KG1 (cell line): ENCODE measurements at regions not wholly inside any gene's neighbourhood (a gene's known extent, or its start where the extent isn't known, plus 50 kb on each side); places are given as distances from the start of the nearest gene placed in this dataset.
A peak's percentile ranks its signal among the peaks of the same experiment; 100 is the strongest.

Experiments
- DNase-seq: peaks from one replicate; lab custom pipeline; 2025; lab: John Stamatoyannopoulos, UW

DNA sequence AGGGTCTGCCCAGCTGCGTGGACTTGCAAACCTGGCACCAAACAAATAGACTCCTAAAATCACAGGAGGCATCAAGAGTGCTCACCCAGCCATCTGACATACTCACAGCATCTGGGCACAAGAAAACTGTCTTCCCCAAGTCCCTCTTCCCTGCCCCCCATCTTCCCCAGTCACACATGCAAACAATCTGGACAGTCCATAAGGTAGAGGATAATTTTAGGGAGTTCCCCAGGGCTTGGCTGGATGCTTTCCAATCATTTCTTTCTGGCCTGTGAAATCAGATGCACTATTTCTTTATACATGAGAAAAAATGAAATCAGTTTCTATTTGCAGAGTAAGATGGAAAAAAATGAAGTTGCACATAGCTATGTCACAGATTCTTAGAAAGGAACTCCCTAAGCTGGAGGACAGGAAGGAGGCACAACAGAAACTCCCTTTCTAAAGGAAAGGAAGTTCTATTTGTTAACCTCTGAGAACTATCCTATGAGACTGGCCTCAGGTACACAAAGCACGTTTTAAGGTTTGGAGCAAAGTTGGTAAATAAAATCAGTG lies 342.3 kb downstream of the HNRNPD start:
- DNase-seq = no peak

DNA sequence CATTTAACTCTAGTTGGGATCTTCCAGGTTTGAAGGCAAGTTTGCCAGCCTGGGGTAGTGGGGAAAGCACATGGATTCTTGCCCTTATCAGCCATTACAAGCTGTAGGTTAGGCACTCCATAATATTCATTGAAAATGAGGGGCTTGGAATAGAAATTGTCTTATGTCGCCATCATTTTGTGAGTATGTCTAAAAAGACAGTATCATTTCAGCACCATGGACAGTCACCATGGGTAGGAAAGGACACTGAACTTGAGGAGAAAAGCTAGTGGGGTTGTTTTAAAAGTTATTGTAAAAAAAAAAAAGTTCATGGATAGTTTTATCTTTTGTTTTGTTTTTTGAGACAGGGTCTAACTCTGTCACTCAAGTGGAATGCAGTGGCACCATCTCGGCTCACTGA lies 356.1 kb downstream of the HNRNPD start:
- peak; percentile 30 for DNase-seq

DNA sequence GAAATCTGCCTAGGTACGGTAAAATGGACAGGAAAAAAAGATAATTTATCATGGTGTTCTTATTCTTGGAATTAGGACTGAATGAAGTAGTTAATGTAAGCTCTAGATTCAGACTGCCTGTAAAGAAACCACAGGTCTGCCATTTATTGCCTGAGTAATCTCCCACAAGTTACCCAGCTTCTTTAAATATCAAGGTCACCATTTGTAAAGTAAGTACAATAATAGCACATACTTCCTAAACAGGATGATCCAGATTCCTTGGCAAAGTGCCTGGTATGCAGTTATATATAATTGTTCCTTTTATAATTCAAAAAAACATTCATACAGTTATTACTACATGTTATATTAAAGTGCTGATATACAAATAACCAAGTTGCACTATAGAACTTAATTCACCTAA lies 368.6 kb downstream of the HNRNPD start:
- no peak for DNase-seq

DNA sequence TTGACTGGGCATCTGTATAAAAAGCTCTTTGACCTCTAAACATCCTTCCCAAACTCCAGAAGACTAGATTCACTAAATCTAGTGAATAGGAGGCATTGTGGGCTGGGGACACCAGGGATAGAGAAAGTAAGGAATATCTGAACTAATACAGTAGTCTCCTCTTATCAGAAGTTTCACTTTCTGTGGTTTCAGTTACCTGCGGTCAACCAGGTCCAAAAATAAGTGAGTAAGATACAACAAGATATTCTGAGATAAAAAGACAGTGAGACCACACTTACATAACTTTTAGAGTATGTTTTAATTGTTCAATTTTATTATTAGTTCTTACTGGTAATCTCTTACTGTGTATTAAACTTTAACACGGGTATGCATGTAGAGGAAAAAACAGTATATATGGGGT lies 376.5 kb downstream of the HNRNPD start:
- no peak for DNase-seq

DNA sequence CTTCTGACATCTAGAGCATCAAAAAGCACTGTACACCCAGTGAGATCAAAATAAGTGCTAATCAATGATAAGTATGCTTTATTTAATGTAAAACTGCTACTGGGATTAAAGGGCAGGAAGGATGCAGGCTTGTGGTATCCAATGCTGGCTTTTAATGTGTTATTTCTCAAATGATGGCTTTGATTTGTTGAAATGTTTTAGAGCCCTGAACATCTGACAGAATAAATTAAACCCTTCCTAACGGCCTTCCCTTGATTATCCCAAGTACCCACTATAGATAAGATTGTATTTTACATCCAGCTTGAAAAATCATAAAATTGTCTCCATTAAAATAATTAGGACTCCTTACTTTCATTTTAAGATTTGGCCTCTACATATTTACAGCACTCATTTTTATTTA lies 382.9 kb downstream of the HNRNPD start:
- DNase-seq = no peak

DNA sequence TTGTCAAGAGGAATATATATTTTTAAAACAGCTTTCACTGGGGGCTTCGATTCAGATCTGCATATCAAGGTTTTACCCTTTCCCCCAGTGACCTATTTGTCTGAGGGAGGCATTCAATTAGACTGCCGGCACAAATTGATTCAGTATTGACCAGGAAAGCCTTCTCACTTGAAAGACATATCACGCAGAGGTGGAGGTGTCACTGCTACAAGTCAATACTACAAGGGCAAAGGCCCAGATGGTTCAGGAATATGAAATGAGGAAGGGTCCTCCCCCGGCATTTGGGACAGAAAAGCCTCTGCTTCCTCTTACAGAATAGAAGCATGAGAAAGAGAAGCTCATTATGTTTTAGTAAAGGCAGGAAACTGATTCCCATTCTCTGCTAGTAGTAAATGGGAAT lies 383.6 kb downstream of the HNRNPD start:
- no peak for DNase-seq

DNA sequence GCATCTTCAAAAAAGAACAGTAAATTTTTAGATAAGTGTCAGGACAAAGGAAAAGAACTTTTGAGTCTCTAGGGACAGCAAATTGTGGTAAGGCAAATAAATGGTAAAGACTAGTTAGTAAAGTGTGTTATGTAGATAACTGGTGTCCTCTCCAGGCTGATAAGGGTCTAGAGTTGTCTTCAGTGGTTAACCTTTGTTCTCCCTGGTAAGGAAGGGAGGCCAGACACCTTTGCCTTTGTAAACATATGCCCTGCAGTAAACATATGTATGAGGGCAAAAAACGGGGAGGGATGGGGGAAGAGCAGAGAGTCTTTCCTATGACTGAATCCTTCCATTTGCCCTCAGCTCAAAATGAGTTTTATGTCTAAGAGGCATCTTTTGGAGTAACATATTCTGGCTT lies 384.6 kb downstream of the HNRNPD start:
- DNase-seq = no peak

DNA sequence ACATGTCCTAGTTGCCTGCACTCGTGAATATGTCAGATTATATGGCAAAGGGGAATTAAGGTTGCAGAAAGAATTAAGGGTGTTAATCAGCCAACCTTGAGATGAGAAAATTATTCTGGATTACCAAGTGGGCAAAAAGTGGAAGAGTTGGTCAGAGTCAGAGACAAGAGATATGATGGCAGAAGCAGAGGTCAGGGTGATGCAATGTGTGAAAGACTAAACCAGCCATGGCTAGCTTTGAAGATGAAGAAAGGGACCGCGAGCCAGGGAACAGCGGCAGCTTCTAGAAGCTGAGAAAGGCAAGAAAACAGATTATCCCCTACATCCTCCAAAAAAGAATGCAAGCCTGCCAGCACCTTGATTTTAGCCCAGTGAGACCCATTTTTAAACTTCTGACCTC lies 385.6 kb downstream of the HNRNPD start:
- DNase-seq = no peak

DNA sequence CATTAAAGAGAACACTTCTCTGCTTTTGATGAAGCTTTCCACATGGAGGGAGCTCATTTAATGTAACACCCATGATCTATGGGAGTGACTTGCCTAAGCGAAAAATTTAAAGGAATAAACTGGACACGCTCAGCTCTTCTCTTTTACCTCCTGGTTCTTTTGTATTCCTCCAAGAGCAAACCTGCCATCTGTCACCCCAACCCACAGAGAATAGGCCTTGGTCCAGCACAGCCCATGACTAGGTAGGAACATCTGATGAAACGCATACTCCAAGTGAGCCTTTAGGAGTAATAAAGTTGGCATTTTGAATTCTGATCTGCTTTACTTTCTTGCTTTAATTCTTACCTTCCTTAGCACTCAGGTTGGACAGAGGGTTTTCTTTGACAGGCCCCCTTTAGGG lies 389.0 kb downstream of the HNRNPD start:
- no peak for DNase-seq

DNA sequence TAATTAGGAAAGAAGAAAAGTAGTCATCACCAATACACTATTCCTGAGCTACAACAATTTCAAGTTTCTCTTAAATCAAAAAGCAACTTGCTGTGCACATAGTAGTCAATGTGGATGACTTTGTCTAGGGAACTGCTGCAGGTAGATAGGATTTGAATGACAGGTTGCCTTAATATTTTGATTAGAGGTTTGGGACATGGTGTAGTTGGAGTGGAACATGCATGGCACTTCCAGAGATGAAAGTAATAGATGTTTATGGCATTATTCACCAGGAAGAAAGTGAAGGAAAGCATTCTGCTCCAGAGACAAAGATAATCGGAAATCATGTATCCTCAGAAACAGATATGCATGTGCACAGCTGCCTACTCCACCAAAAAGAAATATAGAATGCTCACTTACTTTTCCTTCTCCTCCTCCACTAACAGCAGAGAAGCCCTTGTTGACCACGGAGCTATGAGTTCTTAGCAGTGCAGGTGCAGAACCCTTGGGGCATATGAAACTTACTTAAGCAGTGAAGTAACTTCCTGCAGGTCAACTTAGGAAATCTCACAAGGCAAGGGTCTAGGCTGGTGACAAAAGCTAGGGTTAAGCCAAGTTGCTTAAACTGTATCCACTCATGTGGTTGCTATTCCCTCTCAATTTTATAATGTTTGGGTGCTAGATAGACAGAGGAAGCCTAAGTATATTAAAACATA lies 390.8 kb downstream of the HNRNPD start:
- DNase-seq = no peak

DNA sequence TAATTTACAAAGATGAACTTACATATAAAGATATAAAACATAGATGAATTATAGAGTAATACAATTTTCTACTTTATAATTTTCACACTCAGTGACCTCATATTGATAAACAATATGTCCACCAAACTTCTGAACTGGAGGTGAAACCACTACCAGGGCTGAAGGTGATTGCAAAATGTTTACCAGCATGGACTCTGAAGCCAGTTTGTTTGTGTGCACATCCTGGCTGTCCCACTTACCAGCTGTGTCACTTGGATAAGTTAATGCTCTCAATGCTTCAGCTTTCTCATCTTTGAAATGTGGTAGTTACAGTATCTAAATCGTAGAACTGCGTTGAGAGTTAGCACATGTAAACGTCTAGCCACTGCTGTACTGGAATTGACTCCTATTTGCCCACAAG lies 392.6 kb downstream of the HNRNPD start:
- DNase-seq = no peak

DNA sequence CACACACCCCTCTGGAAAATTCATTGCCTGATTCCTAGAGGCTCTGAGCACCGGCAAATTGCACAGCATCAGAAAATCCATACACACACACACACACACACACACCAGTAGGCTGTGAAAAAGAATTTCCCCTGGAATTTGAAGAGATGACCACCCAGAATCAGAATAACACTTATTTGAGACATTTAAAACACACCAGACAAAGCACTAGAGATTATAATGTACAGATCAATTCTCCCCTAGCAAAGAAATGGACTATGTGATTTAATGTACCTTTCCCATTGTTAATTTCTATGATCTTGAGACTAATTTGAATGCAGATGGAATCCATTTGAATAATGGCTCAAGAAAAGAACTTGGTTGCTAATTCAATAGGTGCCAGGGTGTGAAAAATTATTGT lies 399.3 kb downstream of the HNRNPD start:
- no peak for DNase-seq

DNA sequence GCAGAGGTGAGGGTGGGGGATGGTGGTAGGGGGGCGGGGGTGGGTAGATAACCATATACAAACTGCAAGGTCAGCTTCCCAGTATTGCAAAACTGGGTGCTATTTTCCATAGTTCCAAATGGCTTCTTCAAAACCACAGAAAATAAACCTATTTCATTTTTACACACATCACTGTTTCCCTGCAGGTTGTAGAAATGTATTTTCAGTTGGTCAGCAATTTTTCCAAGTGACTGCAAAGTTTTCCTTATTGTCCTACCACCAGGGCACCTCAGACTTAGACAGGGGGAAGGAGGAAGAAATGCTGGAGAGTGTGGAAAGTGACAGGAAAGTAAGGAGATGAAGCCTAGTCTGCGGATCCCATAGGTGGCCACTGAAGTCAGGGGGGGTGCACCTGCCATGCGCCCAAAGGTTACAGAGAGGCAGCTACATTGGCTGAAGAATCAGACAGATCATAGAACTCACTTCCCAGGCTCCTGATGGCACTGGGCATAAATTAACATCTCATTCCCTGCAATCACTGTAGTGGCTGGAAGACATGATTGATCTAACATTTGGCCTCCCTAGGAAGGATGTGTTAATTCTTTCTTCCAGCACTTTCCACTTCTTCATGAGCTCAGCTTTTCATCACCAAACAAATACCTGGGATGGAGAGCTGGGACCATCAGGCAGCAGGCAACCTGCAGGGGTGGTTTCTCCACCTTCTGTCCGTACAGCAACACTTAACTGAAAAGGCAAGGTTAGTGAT lies 402.0 kb downstream of the HNRNPD start:
- no peak for DNase-seq

DNA sequence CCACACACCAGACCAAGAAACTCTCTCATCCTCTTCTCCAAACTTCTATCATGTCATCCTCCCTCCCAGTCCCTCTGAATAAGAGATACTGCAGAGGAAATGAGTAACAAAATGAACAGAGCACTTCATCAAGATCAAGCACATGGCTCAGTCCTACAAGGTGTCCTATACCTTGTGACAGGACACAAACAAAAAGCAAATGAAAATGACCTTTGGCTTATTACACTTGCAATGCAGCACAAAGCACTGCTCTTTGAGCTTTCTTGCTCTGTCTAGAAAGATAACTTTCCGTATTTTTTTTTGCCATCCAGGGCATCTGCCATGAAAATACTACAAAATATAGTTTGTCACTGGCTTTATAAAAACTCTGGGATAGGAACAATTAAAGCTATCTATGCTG lies 402.7 kb downstream of the HNRNPD start:
- no peak for DNase-seq

DNA sequence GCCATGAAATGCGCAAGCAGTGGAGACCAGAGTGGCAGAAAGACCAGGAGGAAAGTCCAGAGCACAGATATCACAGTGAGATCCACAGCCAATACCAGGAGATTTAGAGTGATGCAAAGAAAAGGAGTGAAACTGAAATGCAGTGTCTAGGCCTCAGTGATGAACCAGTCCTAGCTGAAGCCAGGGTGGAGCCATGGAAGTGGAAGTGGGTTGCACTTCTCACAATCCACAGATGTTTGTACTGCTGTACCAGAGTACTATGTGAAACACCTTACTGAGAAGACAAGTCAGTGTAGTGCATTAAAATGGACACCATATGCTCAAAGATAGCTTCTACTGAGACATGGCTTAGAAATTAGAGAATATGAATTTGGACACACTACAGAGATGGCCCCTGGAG lies 403.3 kb downstream of the HNRNPD start:
- DNase-seq = no peak

DNA sequence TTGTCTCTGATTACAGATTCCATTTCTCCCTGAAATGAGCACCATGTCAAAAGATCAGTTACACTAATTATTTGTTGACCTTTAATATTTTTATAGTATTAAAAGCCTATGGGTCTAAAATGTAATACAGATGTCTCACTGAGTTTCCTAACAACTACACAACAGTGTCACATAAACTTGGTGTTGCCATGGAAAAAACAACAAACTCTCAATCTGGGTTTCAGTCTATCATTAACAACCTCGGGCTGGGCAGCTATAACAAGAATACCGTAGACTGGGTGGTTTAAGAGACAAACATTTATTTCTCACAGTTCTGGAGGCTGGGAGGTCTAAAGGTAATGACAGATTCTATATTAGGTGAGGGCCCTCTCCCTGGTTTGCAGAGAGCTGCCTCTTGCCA lies 407.1 kb downstream of the HNRNPD start:
- DNase-seq = no peak

DNA sequence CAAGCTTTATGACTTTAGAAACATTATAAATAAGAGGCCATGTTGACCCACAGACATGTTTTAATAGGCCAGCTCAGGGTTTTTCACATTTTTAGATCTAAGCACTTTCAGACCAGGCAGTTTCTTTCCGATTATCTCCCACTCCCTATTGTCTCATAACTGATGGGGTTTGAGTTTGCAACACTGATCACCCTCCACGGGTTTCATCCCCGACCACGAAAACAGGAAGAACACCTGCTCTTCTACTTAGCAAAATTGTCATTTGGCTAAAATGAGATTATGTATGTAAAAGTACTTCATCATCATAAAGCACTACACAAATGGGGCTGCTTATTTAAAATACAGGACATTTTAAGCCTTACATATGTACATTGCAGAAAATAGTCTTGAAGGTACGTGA lies 407.9 kb downstream of the HNRNPD start:
- DNase-seq = no peak

DNA sequence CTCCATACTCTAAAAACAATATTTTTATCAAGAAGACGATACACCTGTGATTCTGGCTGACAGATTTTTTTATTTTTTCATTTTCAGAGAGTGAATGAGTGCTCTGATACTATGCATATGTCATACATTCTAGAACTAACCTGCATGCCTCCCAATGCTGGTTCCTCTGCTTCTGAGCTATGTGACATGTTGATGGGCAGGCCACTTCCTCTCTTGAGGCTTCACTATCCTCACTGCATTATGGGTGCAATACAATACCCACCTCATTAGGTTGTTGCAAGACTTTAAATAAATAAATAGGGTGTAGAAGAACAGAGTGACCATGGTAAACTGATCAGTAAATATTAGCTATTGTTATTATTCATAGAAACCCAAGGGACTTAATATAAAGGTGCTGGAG lies 408.3 kb downstream of the HNRNPD start:
- no peak for DNase-seq

DNA sequence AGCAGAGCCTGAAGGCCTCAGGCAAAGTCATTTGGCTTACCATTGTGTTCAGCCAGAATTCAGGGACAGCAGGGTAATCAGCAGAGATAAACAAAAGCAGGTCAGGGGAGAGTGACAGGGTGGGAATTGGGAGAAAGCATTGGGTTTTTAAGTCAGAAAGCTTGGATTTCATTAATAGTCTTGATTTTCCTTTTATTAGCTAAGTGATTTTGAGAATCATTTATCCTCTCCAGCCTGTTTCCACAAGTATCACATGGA lies 410.1 kb downstream of the HNRNPD start:
- no peak for DNase-seq

DNA sequence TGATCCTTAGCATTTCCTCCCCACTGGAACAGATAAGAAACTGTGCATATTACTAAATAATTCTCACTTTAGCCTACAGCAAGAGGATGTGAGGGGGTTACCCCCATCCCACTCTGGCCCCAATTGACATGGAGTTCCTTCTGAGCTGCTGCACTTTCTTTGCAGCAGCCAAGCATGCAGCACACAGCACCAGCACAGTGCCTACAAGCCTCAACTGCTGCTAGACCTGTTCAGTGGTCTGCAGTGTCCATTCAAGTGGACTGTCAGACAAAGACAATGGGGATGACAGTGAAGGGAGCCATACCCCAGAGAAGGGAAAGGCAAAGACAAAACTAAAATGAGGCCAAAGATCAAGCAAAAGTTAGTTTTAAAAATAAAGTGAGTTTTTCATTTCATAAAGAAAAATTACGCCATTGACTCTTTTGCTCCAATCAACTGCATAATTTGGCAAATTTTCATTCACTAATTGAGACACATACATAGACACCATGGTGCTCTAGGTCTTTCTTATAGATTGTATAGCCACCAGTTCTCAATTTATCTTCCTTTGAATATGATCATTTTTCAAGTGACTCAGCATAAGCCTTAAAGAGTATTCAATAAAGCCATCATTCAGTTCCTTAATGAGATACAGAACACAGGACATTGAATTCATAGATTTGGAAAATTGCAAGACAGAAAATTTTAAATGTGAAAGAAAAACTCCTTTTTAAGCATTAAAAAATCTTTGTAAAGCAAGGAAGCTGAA lies 410.6 kb downstream of the HNRNPD start:
- DNase-seq = no peak

DNA sequence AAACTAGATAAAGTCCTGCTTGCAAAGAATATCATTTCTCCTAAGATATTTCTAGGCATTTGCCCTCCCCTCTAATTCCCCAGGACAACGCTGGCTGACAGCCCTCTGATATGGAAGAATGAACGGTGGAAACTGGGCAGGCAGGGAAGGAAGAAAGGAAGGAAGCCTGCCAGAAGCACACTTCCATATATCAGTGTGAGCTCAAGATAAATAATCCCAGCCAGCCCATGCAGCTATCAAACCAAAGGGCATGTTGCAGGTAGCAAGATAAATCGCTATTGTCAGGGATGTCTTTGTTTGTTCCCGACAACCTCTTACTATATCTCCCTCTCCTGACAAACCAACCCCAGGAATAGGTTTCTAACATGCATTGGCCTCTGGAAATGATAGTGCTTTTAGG lies 412.8 kb downstream of the HNRNPD start:
- DNase-seq = no peak

DNA sequence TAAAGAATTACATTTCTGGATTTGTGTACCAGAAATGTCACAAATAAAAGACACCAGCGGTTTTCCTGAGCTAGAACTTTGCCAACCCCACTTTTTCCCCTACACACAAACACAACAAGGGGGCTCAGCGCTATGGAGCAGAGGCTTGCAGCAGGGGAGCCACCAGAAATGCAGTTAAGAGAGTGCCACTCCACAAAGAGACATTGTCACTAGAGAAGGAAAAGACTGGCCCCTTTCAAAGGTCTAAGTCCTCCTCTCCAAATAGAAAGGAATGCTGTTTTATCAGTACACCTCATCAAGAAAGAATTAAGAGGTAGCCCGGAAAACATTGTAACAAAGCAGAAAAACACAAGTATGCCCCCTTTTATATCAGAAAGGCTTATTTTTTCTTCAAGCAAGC lies 419.5 kb downstream of the HNRNPD start:
- no peak for DNase-seq

DNA sequence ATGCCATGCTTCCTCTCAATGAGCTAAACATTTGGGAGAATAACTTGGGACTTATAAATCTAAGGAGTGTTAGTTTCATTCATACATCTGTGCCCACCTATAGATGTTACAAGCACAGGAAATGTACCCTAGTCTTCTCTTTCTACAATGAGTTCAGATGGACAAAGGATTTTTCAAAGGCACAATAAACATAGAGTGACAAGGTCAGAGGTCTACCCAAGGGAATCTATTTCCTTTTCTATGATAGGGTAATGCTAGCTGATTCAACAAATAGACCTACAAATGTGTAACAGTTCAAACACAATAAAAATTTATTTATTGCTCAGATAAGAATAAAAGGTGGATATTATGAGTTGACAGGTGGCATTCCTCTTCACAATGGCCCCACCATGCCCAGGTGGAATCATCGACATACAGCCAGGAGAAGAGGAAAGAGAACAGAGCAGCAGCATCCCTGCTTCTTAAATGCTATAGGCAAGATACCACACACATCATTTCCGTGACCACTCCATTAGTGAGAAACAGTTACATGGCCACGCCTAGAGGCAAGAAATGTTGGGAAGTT lies 421.8 kb downstream of the HNRNPD start:
- DNase-seq = no peak
